ENCODE measurements at regions not wholly inside any gene's neighbourhood (a gene's known extent, or its start where the extent isn't known, plus 50 kb on each side); places are given as distances from the start of the nearest gene placed in this dataset.

DNA sequence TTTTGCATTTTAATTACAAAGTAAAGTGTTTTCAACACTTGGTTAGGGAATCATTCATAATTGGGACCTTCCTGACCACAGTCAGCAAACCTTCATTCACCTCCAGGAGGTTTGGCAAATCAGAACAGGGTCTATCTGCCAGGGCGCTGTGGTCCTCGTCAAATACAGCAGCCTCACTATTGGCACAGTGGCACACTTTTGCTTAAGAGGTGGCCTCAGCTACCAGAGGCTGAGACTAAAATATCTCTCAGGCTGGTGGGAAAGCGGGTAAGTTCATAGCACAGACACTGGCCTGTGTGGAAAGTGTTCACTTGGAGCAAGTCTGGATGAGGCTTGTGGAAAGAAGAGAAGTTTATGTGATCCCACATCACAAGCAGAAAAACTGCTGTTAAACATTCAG is 268.6 kb upstream of the DAPK1 start:
- TF ChIP-seq, protein P1, sequence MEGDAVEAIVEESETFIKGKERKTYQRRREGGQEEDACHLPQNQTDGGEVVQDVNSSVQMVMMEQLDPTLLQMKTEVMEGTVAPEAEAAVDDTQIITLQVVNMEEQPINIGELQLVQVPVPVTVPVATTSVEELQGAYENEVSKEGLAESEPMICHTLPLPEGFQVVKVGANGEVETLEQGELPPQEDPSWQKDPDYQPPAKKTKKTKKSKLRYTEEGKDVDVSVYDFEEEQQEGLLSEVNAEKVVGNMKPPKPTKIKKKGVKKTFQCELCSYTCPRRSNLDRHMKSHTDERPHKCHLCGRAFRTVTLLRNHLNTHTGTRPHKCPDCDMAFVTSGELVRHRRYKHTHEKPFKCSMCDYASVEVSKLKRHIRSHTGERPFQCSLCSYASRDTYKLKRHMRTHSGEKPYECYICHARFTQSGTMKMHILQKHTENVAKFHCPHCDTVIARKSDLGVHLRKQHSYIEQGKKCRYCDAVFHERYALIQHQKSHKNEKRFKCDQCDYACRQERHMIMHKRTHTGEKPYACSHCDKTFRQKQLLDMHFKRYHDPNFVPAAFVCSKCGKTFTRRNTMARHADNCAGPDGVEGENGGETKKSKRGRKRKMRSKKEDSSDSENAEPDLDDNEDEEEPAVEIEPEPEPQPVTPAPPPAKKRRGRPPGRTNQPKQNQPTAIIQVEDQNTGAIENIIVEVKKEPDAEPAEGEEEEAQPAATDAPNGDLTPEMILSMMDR (IDR thresholded peaks at IDR 0.05; ENCODE audit: insufficient read depth, low read length) = no peak
- TF ChIP-seq GABPA (IDR thresholded peaks at IDR 0.05; ENCODE audit: low read depth) = no peak
- TF ChIP-seq, protein P2, sequence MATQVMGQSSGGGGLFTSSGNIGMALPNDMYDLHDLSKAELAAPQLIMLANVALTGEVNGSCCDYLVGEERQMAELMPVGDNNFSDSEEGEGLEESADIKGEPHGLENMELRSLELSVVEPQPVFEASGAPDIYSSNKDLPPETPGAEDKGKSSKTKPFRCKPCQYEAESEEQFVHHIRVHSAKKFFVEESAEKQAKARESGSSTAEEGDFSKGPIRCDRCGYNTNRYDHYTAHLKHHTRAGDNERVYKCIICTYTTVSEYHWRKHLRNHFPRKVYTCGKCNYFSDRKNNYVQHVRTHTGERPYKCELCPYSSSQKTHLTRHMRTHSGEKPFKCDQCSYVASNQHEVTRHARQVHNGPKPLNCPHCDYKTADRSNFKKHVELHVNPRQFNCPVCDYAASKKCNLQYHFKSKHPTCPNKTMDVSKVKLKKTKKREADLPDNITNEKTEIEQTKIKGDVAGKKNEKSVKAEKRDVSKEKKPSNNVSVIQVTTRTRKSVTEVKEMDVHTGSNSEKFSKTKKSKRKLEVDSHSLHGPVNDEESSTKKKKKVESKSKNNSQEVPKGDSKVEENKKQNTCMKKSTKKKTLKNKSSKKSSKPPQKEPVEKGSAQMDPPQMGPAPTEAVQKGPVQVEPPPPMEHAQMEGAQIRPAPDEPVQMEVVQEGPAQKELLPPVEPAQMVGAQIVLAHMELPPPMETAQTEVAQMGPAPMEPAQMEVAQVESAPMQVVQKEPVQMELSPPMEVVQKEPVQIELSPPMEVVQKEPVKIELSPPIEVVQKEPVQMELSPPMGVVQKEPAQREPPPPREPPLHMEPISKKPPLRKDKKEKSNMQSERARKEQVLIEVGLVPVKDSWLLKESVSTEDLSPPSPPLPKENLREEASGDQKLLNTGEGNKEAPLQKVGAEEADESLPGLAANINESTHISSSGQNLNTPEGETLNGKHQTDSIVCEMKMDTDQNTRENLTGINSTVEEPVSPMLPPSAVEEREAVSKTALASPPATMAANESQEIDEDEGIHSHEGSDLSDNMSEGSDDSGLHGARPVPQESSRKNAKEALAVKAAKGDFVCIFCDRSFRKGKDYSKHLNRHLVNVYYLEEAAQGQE (IDR thresholded peaks at IDR 0.05; ENCODE audit: insufficient replicate concordance, low read depth) = no peak
- no peak for TF ChIP-seq SPI1 (IDR thresholded peaks at IDR 0.05; ENCODE audit: borderline replicate concordance, low read depth)
